ENCODE measurements at regions not wholly inside any gene's neighbourhood (a gene's known extent, or its start where the extent isn't known, plus 50 kb on each side); places are given as distances from the start of the nearest gene placed in this dataset.
"Not testable (repeated sequence)": the region's sequence is repeated elsewhere in the genome, so short reads cannot be mapped to it uniquely, and the experiment has no call there.

- H3K4me3 ChIP-seq (ENCODE audit: low read length), result no peak overlapping the region
- no peak for TF ChIP-seq CTCF (IDR thresholded peaks at IDR 0.05; ENCODE audit: insufficient read depth, low read depth, low read length, missing control alignments)
- no peak for DNase-seq (ENCODE audit: low read depth)
Measured at GRCh38 chr10:25743832-25744231, 190.2 kb upstream of the MYO3A start.

- DNase-seq (ENCODE audit: low read depth), result no peak
- H3K4me3 ChIP-seq (ENCODE audit: low read length), result no peak overlapping the region
- no peak for TF ChIP-seq CTCF (IDR thresholded peaks at IDR 0.05; ENCODE audit: insufficient read depth, low read depth, low read length, missing control alignments)
Measured at GRCh38 chr10:25744574-25744973, 189.5 kb upstream of the MYO3A start.

GRCh38 chr10:25745976-25746375, 188.1 kb upstream of the MYO3A start:
- H3K4me3 ChIP-seq (ENCODE audit: low read length), result no peak overlapping the region
- DNase-seq (ENCODE audit: low read depth), result no peak
- TF ChIP-seq CTCF (IDR thresholded peaks at IDR 0.05; ENCODE audit: insufficient read depth, low read depth, low read length, missing control alignments), result no peak

GRCh38 chr10:25747084-25747483, 186.9 kb upstream of the MYO3A start:
- no peak for TF ChIP-seq CTCF (IDR thresholded peaks at IDR 0.05; ENCODE audit: insufficient read depth, low read depth, low read length, missing control alignments)
- H3K4me3 ChIP-seq (ENCODE audit: low read length), result no peak overlapping the region
- no peak for DNase-seq (ENCODE audit: low read depth)

- no peak for DNase-seq (ENCODE audit: low read depth)
- no peak overlapping the region for H3K4me3 ChIP-seq (ENCODE audit: low read length)
- TF ChIP-seq CTCF (IDR thresholded peaks at IDR 0.05; ENCODE audit: insufficient read depth, low read depth, low read length, missing control alignments), result no peak
Measured at GRCh38 chr10:25748509-25748908, 185.5 kb upstream of the MYO3A start.

GRCh38 chr10:25753776-25754175, 180.3 kb upstream of the MYO3A start:
- TF ChIP-seq CTCF (IDR thresholded peaks at IDR 0.05; ENCODE audit: insufficient read depth, low read depth, low read length, missing control alignments), result no peak
- H3K4me3 ChIP-seq (ENCODE audit: low read length), result no peak overlapping the region
- no peak for DNase-seq (ENCODE audit: low read depth)

- not testable (repeated sequence) for H3K4me3 ChIP-seq (ENCODE audit: low read length); DNase-seq (ENCODE audit: low read depth)
Measured at GRCh38 chr10:25755874-25756273, 178.2 kb upstream of the MYO3A start.

- H3K4me3 ChIP-seq (ENCODE audit: low read length), result no peak overlapping the region
- no peak for TF ChIP-seq CTCF (IDR thresholded peaks at IDR 0.05; ENCODE audit: insufficient read depth, low read depth, low read length, missing control alignments)
- DNase-seq (ENCODE audit: low read depth), result no peak
Measured at GRCh38 chr10:25756784-25757183, 177.2 kb upstream of the MYO3A start.

Measured in epithelial cell of esophagus (primary cell).